ENCODE measurements at regions not wholly inside any gene's neighbourhood (a gene's known extent, or its start where the extent isn't known, plus 50 kb on each side); places are given as distances from the start of the nearest gene placed in this dataset.

- Histone ChIP-seq H2AFZ (no peak overlapping the region), H3K4me1 (peaks cover 4% of the 10 kb centered on the region), H3K4me3 (ENCODE audit: low read depth, low read length) (no peak overlapping the region), H3K79me2 (no peaks in the 10 kb centered on the region), H3K9me3 (ENCODE audit: control insufficient read depth, low read length) (no peaks in the 10 kb centered on the region), H3K4me2 (ENCODE audit: low read length) (no peak overlapping the region), H3K36me3 (ENCODE audit: control insufficient read depth, insufficient read depth, low read length) (no peaks in the 10 kb centered on the region), H3K27me3 (ENCODE audit: control insufficient read depth, insufficient read depth, low read length) (no peaks in the 10 kb centered on the region), H3K27ac (no peak overlapping the region), H3K9ac (no peak overlapping the region)
- no peak for TF ChIP-seq CTCF (IDR thresholded peaks at IDR 0.05)
Measured at GRCh38 chr14:89648510-89648909, 231.5 kb upstream of the FOXN3 start.

GRCh38 chr14:89646971-89647370, 229.9 kb upstream of the FOXN3 start:
- no peaks in the 10 kb centered on the region for H3K79me2 ChIP-seq
- no peak overlapping the region for H3K4me3 ChIP-seq (ENCODE audit: low read depth, low read length)
- H3K27ac ChIP-seq, result no peak overlapping the region
- no peaks in the 10 kb centered on the region for H3K27me3 ChIP-seq (ENCODE audit: control insufficient read depth, insufficient read depth, low read length)
- H2AFZ ChIP-seq, result no peak overlapping the region
- no peak overlapping the region for H3K9ac ChIP-seq
- no peak for TF ChIP-seq CTCF (IDR thresholded peaks at IDR 0.05)
- H3K36me3 ChIP-seq (ENCODE audit: control insufficient read depth, insufficient read depth, low read length), result no peaks in the 10 kb centered on the region
- peaks cover 4% of the 10 kb centered on the region for H3K4me1 ChIP-seq
- H3K4me2 ChIP-seq (ENCODE audit: low read length), result no peak overlapping the region
- H3K9me3 ChIP-seq (ENCODE audit: control insufficient read depth, low read length), result no peaks in the 10 kb centered on the region

- Histone ChIP-seq H3K4me1 (no peaks in the 10 kb centered on the region), H3K4me3 (ENCODE audit: low read depth, low read length) (no peak overlapping the region), H3K27me3 (ENCODE audit: control insufficient read depth, insufficient read depth, low read length) (no peaks in the 10 kb centered on the region), H3K4me2 (ENCODE audit: low read length) (no peak overlapping the region), H3K9me3 (ENCODE audit: control insufficient read depth, low read length) (no peaks in the 10 kb centered on the region), H3K36me3 (ENCODE audit: control insufficient read depth, insufficient read depth, low read length) (no peaks in the 10 kb centered on the region), H3K27ac (no peak overlapping the region), H2AFZ (no peak overlapping the region), H3K9ac (no peak overlapping the region), H3K79me2 (no peaks in the 10 kb centered on the region)
- TF ChIP-seq CTCF (IDR thresholded peaks at IDR 0.05), result no peak
Measured at GRCh38 chr14:89644641-89645040, 227.6 kb upstream of the FOXN3 start.

- no peaks in the 10 kb centered on the region for H3K79me2 ChIP-seq
- peak overlapping the region; percentile 27 for H2AFZ ChIP-seq
- no peaks in the 10 kb centered on the region for H3K27me3 ChIP-seq (ENCODE audit: control insufficient read depth, insufficient read depth, low read length)
- H3K9ac ChIP-seq, result no peak overlapping the region
- TF ChIP-seq CTCF (IDR thresholded peaks at IDR 0.05), result no peak
- no peak overlapping the region for H3K4me3 ChIP-seq (ENCODE audit: low read depth, low read length)
- H3K36me3 ChIP-seq (ENCODE audit: control insufficient read depth, insufficient read depth, low read length), result no peaks in the 10 kb centered on the region
- no peaks in the 10 kb centered on the region for H3K4me1 ChIP-seq
- H3K27ac ChIP-seq, result no peak overlapping the region
- no peak overlapping the region for H3K4me2 ChIP-seq (ENCODE audit: low read length)
- H3K9me3 ChIP-seq (ENCODE audit: control insufficient read depth, low read length), result no peaks in the 10 kb centered on the region
Measured at GRCh38 chr14:89641495-89642175, 224.6 kb upstream of the FOXN3 start.

- H3K4me3 ChIP-seq (ENCODE audit: low read depth, low read length), result no peak overlapping the region
- no peaks in the 10 kb centered on the region for H3K4me1 ChIP-seq
- no peaks in the 10 kb centered on the region for H3K36me3 ChIP-seq (ENCODE audit: control insufficient read depth, insufficient read depth, low read length)
- H3K79me2 ChIP-seq, result no peaks in the 10 kb centered on the region
- H3K27me3 ChIP-seq (ENCODE audit: control insufficient read depth, insufficient read depth, low read length), result no peaks in the 10 kb centered on the region
- no peaks in the 10 kb centered on the region for H3K9me3 ChIP-seq (ENCODE audit: control insufficient read depth, low read length)
- H2AFZ ChIP-seq, result no peak overlapping the region
- H3K9ac ChIP-seq, result no peak overlapping the region
- H3K4me2 ChIP-seq (ENCODE audit: low read length), result no peak overlapping the region
- no peak for TF ChIP-seq CTCF (IDR thresholded peaks at IDR 0.05)
- no peak overlapping the region for H3K27ac ChIP-seq
Measured at GRCh38 chr14:89640141-89640540, 223.1 kb upstream of the FOXN3 start.
